Skin of body (tissue), 1 donor: ENCODE measurements at regions not wholly inside any gene's neighbourhood (a gene's known extent, or its start where the extent isn't known, plus 50 kb on each side); places are given as distances from the start of the nearest gene placed in this dataset.

Source experiments
- DNase-seq: peaks from one replicate; lab custom pipeline; 2025; lab: John Stamatoyannopoulos, UW

- DNase-seq = no peak
Observed at GRCh38 chr9:2924380-2924768, 80.5 kb upstream of the PUM3 start.

- DNase-seq = no peak
Observed at GRCh38 chr9:2923766-2924379, 80.0 kb upstream of the PUM3 start.

DNA sequence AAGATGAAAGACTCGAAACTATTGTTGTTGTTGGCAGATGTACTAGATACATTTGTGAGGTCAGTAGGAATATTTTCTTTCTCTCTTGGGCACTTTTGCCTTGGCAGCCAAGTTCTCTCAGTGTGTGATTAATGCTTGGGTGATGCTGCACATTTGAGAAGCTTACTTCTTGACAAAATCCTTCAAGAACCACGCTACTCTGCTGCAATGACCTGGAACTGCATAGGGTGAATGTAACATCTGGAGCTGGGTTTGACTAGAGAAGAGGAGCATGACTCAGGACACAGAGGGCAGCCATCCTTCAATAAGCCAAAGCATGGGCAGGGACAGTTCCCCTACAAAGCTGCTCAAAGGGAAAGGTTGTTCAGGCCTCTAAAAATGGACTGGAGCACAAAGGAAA, 75.5 kb upstream of the PUM3 start:
- no peak for DNase-seq

DNA sequence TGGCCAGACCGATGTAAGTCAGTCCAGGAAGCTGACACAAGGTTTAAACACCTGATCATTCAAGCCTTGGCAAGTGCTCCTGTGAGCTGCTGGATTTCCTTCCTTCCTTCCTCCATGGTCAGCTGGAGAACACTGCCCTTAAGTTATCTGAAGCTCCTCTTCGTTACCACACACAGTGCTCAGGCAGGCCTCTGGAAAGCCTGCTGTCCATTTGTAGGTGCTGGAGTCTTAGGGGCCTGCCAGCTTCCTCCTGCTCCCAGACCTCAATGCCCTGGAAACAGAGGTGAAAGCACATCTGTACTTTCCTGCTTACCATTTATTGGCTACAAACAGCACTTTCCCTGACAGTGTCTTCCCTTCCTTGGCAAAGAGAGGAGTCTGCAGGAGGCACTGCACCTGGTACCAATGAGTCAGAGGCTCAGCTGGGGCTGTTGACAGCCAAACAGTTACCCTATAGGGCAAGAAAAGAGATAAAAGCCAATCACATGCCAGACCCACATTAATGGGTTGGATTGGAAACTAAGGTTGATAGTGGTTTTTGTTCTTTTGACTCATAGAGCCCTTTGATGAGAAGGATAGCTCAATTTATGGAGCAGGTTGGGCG, 72.6 kb upstream of the PUM3 start:
- DNase-seq = no peak

DNA sequence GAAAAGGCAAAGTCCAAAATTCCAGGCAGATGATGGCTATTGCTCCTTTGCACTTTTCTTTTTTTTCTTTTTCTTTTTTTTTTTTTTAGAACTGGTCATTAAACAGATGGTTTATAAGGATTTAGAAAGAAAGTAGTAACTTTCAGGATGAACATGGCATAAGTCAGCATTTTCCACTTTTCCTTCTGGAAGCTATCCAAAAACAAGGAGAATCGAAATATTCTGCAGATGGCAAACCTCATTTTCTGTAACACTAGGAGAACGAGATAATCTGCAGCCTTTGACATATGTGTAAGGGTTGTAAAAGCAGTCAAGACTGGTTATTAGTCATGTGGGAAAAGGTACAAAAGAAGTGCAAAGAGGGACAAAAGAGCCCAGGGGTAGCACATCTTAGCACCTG, 69.1 kb upstream of the PUM3 start:
- no peak for DNase-seq

GRCh38 chr9:2907411-2907810, 63.5 kb upstream of the PUM3 start:
- DNase-seq = no peak

- no peak for DNase-seq
Observed at GRCh38 chr9:2904242-2904930, 60.5 kb upstream of the PUM3 start.
